ENCODE measurements at regions not wholly inside any gene's neighbourhood (a gene's known extent, or its start where the extent isn't known, plus 50 kb on each side); places are given as distances from the start of the nearest gene placed in this dataset.

GRCh38 chr6:10465629-10466499 lies 51.0 kb upstream of the TFAP2A start:
- DNase-seq = no peak
- Histone ChIP-seq H3K4me3 (no peak overlapping the region), H3K36me3 (no peaks in the 10 kb centered on the region), H3K9me3 (peaks cover 0 to 7% (median 0%) of the 10 kb centered on the region in 8 donors), H3K4me1 (no peaks in the 10 kb centered on the region), H3K27me3 (replicated peaks in 1 of 7) (peaks cover 0 to 50% (median 0%) of the 10 kb centered on the region in 7 donors), H3K27ac (no peak overlapping the region)
- intact Hi-C loops (cut with DNase I; ENCODE audit: low total_unique reads) = no loop called here
- TF ChIP-seq CTCF (IDR thresholded peaks at IDR 0.05 in 8 of 11, conservative IDR thresholded peaks at IDR 0.05 in 3 of 11) = no peak
- 53 to 68% (median 56%) methylated on average over 20 of the region's 20 CpGs for WGBS, 5 donors

Measured in spleen (tissue), 11 donors.